ENCODE measurements at regions not wholly inside any gene's neighbourhood (a gene's known extent, or its start where the extent isn't known, plus 50 kb on each side); places are given as distances from the start of the nearest gene placed in this dataset.

- TF ChIP-seq CTCF (IDR thresholded peaks at IDR 0.05) = no peak
- DNase-seq = peak in 2 of 4 donors; percentile 18 to 22
- no peaks in the 10 kb centered on the region for H3K36me3 ChIP-seq
Measured at GRCh38 chr5:68818057-68818695, 275.6 kb upstream of the SLC30A5 start.

GRCh38 chr5:68818870-68819269 lies 274.9 kb upstream of the SLC30A5 start:
- H3K4me1 ChIP-seq = no peaks in the 10 kb centered on the region
- intact Hi-C loops (cut with DNase I) = no loop called here
- ATAC-seq (no peak), DNase-seq (no peak)
- H3K4me3 ChIP-seq = no peak overlapping the region
- H3K36me3 ChIP-seq = no peaks in the 10 kb centered on the region
- no peak for TF ChIP-seq CTCF (IDR thresholded peaks at IDR 0.05)
- H3K27me3 ChIP-seq = no peaks in the 10 kb centered on the region
- no peak overlapping the region for H3K27ac ChIP-seq
- no peaks in the 10 kb centered on the region for H3K9me3 ChIP-seq

More at GRCh38 chr5:68818057-68818695, 275.6 kb upstream of the SLC30A5 start:
- Histone ChIP-seq H3K4me3 (no peak overlapping the region), H3K27me3 (no peaks in the 10 kb centered on the region), H3K4me1 (no peaks in the 10 kb centered on the region), H3K9me3 (no peaks in the 10 kb centered on the region), H3K27ac (no peak overlapping the region)
- no peak for ATAC-seq
- intact Hi-C loops (cut with DNase I) = no loop called here

GRCh38 chr5:68821056-68821455 lies 272.8 kb upstream of the SLC30A5 start:
- Histone ChIP-seq H3K4me3 (no peak overlapping the region), H3K27ac (no peak overlapping the region), H3K27me3 (no peaks in the 10 kb centered on the region), H3K9me3 (no peaks in the 10 kb centered on the region), H3K4me1 (no peaks in the 10 kb centered on the region), H3K36me3 (no peaks in the 10 kb centered on the region)
- intact Hi-C loops (cut with DNase I) = no loop called here
- ATAC-seq (no peak), DNase-seq (no peak)
- no peak for TF ChIP-seq CTCF (IDR thresholded peaks at IDR 0.05)

- no peaks in the 10 kb centered on the region for H3K4me1 ChIP-seq
- H3K9me3 ChIP-seq = no peaks in the 10 kb centered on the region
- H3K4me3 ChIP-seq = no peak overlapping the region
- intact Hi-C loops (cut with DNase I) = no loop called here
- no peak for DNase-seq
- H3K27ac ChIP-seq = no peak overlapping the region
- H3K27me3 ChIP-seq = no peaks in the 10 kb centered on the region
- no peak for ATAC-seq
- no peaks in the 10 kb centered on the region for H3K36me3 ChIP-seq
- no peak for TF ChIP-seq CTCF (IDR thresholded peaks at IDR 0.05)
Measured at GRCh38 chr5:68822796-68823195, 271.0 kb upstream of the SLC30A5 start.

GRCh38 chr5:68823301-68823700 lies 270.5 kb upstream of the SLC30A5 start:
- H3K9me3 ChIP-seq = no peaks in the 10 kb centered on the region
- intact Hi-C loops (cut with DNase I) = no loop called here
- no peak for TF ChIP-seq CTCF (IDR thresholded peaks at IDR 0.05)
- H3K27me3 ChIP-seq = no peaks in the 10 kb centered on the region
- ATAC-seq (no peak), DNase-seq (no peak)
- no peaks in the 10 kb centered on the region for H3K4me1 ChIP-seq
- H3K36me3 ChIP-seq = no peaks in the 10 kb centered on the region
- no peak overlapping the region for H3K4me3 ChIP-seq
- H3K27ac ChIP-seq = no peak overlapping the region
